GM19438 (cell line): ENCODE measurements at regions not wholly inside any gene's neighbourhood (a gene's known extent, or its start where the extent isn't known, plus 50 kb on each side); places are given as distances from the start of the nearest gene placed in this dataset.
"Not testable (repeated sequence)": the region's sequence is repeated elsewhere in the genome, so short reads cannot be mapped to it uniquely, and the experiment has no call there.

ENCODE experiments used
- ATAC-seq: cut with Tn5 transposase; IDR thresholded peaks from one replicate; pipeline ENCODE4 v1.9.1; 2021; ENCODE audit warnings: low read depth; ENCODE audit not compliant: unreplicated experiment

DNA sequence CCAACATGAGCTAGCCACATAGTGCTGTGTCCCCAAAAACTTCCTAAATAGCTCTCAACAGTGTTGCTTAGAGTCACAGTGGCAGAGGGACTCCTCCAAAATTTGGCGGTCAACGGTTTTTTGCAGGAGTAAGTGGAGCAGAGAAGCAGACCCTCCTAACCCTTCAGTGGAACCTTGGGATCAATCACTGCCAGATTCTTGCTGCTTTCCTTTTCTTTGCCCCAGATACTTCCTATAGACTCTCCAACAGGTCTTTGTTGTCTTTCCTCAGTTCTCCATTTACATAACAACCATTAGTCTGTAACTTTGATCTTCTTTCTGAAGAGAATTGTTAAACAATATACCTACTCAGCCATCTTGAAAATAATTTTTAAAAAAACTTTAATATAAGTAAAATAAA lies 556.1 kb downstream of the BRINP3 start:
- ATAC-seq = no peak

DNA sequence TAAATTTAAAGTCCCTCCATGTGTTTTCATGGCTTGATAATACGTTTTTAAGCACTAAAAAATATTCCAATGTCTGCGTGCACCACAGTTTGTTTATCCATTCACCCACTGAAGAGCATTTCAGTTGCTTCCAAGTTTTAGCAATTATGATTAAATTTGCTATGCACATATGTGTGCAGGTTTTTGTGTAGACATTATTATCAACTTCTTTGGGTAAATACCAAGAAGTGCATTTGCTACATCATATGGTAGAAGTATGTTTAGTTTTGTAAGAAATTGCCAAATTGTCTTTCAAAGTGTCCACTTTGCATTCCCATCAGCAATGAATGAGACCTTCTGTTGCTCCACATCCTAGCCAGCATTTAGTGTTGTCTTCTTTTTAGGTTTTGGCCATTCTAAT lies 550.0 kb downstream of the BRINP3 start:
- no peak for ATAC-seq

GRCh38 chr1:189929501-189930099 lies 548.1 kb downstream of the BRINP3 start:
- ATAC-seq = no peak

GRCh38 chr1:189936861-189937260 lies 540.8 kb downstream of the BRINP3 start:
- ATAC-seq = no peak

DNA sequence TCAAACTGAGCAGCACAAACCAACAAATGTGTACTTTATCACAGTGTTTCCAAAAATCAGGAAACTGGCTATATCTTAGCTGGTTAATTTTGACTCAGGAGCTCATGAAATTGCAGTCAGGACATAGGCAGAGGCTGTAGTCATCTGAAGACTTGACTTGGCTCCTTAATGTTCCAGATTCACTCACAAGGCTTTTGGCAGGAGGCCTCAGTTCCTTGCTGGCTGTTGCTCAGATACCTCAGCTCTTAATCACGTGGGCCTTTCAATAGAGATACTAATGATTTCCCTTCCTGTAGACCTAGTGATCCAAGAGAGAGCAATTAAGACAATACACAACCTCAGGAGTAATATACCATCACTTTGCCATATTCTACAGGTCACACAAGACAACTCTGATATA lies 537.7 kb downstream of the BRINP3 start:
- no peak for ATAC-seq

GRCh38 chr1:189941922-189942321 lies 535.7 kb downstream of the BRINP3 start:
- no peak for ATAC-seq

DNA sequence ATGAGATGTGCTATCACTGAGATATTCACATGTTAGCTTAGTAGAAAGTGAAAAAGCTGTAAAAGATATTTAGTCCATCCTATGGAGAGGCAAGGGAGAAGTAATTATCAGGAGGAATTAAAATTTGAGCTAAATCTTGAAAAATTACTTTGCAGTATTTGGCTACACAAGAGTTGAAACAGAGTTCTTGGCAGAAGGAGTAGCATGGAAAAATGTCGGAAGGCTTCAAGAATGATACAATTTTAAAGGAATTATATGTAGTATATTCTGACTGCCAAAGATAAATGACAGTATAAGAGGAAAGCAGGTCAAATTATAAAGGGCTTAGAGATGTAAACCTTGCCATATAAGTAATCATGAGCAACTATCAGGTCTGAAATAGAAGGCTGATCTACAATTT lies 518.9 kb downstream of the BRINP3 start:
- ATAC-seq = no peak

DNA sequence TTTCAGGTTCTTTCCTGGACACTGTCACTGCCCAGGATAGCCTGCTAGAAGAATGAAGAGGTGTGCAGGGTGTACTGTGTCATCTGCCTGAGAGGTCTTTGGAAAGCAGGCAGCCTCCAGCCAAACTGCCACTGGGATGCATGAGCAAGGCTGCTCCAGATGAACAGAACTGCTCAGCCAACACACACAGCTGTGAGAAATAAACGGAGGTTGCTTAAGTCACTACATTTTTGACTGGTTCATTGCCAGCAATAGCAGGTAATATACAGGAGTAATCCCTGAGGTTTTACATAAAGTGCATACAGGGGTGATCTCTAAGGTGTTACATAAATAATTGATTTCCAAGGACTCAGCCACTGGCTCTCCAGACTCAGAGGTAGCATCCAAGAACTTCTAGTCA lies 516.9 kb downstream of the BRINP3 start:
- no peak for ATAC-seq

DNA sequence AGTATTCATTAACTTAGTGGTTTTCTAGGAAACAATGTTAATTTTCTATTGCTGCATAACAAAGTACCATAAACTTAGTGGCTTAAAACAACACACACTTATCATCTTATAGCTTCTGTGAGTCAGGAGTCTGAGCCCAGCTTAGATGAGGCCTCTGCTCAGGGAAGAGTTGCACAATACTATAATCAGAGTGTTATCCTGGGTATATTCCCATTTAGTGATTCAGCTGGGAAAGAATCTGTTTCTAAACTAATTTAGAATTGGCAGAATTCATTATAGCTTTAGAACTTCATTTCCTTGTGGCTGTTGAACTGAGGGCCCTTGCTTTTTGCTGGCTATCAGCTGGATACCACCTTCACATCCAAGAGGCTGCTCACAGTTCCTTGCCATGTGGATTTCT lies 515.5 kb downstream of the BRINP3 start:
- no peak for ATAC-seq

DNA sequence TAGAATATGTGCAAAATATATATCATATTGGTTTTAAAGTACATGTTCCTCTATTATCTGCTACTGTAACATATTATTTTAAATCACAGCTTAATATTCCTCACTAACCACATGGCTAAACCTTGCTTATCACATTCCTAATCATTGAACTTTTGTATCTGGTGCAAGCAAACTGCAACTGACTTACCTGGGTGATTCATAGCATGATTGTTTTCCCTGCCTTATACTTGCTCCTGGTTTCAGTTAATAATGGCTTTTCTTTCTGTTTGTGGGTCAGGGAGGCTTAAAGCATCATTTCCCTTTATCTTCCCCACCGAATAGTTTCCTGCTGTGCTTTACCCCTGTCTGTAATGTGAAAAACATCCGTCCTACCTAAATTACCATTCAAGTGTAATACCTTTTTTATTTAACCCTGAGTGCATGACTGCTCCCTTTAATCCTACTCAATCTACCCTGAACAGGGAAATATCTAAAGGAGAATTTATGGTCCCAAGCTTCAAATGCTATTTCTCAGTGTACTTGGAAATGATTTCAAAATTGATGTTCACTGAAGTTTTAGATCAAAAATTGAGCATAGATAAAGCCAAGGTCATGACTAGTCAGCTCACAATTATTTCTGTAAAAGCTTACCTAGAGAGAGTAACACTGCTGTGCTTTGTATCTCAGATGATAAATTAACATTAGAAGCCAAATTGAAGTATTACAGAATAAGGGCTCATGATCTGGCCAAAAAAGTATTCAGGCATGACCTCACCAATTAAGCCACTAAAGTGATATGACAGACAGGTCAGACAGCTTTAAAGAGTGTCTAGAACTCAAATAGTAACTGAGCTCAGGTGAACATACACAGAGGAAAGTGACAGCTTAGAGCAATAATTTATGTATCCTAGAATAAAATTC lies 507.1 kb downstream of the BRINP3 start:
- ATAC-seq = no peak

DNA sequence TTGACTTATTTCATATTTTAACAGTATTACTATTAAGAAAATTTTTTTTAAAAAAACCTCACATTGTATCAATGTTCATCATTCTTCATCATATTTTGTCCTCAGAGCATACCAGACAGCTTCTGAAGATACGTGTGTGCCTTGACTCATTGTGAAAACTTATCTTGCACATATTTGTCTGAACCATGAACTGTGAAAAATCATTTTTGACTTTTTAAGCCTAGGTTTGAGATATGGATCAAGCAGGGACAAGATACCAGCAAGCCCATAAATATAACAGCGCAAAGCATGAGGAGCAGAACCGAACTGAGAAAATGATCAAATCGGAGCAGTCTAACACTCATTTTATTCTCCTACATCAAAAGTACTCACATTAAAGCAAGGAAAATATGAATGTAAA lies 506.0 kb downstream of the BRINP3 start:
- ATAC-seq = no peak

DNA sequence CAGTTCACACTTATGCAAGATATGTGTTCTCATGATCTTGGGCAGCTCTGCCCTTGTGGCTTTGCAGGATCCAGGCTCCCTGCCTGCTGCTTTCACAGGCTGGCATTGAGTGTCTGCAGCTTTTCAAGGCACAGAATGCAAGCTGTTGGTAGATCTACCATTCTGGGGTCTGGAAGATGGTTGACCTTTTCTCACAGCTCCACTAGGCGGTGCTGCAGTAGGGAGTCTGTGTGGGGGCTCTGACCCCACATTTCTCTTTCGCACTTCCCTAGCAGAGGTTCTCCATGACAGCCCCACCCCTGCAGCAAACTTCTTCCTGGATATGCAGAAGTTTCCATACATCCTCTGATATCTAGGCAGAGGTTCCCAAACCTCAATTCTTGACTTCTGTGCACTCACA lies 500.5 kb downstream of the BRINP3 start:
- ATAC-seq = no peak

GRCh38 chr1:189983166-189983890 lies 494.3 kb downstream of the BRINP3 start:
- no peak for ATAC-seq

DNA sequence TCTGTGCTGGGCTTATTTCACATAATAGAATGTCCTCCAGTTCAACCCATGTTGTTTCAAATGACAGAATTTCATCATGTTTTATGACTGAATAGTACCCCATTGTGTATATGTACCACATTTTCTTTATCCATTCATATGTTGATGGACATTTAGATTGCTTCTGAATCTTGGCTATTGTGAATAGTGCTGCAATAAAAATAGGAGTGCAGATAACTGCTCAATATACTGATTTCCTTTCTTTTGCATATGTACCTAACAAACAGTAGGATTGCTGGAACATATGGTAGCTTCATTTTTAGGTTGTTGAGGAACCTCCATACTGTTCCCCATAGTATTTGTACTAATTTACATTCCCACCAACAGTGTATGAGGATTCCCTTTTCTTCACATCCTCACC lies 491.1 kb downstream of the BRINP3 start:
- ATAC-seq = no peak

DNA sequence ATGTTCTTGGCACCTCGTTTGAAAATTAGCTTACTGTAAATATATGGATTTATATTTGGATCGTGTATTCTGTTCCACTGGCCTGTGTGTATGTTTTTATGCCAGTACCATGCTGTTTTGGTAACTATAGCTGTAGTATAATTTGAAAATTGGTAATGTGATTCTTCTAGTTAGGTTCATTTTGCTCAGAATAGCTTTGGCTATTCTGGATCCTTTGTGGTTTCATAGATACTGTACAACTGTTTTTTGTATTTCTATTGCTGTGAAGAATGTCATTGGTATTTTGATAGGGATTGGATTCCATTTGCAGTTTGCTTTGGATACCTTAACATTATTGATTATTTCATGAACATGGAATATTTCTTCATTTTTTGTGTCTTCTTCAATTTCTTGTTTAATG lies 490.2 kb downstream of the BRINP3 start:
- no peak for ATAC-seq

- no peak for ATAC-seq
Observed at GRCh38 chr1:189992856-189993255, 484.8 kb downstream of the BRINP3 start.

- no peak for ATAC-seq
Observed at GRCh38 chr1:190000365-190000872, 477.2 kb downstream of the BRINP3 start.

DNA sequence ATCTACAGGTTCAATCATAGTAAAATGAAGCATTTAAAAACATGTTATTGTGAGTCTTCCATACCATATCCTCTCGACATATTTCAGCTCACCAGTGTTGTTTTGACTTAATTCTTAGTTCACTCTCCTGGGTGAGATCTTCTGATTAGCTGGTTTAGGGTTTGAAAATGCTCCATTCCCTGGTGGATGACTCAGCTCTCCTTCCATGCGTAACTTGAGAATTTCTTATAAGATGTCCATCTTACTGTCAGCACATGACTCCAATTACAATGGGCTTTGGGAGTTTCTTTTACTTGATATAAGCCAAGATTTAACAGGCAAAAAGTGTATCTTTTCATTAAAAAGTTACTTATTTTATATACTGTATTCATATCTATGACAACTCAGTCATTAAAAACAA lies 476.5 kb downstream of the BRINP3 start:
- no peak for ATAC-seq

GRCh38 chr1:190003376-190003775 lies 474.3 kb downstream of the BRINP3 start:
- ATAC-seq = no peak

GRCh38 chr1:190011585-190011984 lies 466.1 kb downstream of the BRINP3 start:
- no peak for ATAC-seq

GRCh38 chr1:190019151-190019550 lies 458.5 kb downstream of the BRINP3 start:
- not testable (repeated sequence) for ATAC-seq
